Pancreas (tissue), 10 donors: ENCODE measurements at regions not wholly inside any gene's neighbourhood (a gene's known extent, or its start where the extent isn't known, plus 50 kb on each side); places are given as distances from the start of the nearest gene placed in this dataset.
A peak's percentile ranks its signal among the peaks of the same experiment; 100 is the strongest.

Experiments used
- ATAC-seq, 4 donors: fragments of 200-7000 bp; cut with Tn5 transposase; one replicate each; pipeline versions ENCODE4 v1.8.0 to v1.9.1; 2020; ENCODE audit warnings: mild to moderate bottlenecking in 4 of 4, moderate library complexity in 4 of 4
- DNase-seq, 6 donors: peaks; one replicate each; pipeline ENCODE4 v3.0.0-alpha.2; 2020
- FAIRE-seq: peaks from 2 replicates; lab custom pipeline; 2012; peaks lifted over from hg19 to GRCh38; lab: Jason Lieb, UNC
- H3K27ac ChIP-seq, 4 donors: fragments of 200-600 bp; sonication (generic); 1 replicate in 3 of 4; 2 replicates in 1 of 4; pipeline versions ENCODE4 v1.5.0 to v1.8.0; 2020
- H3K27me3 ChIP-seq, 4 donors: fragments of 200-600 bp; one replicate each; pipeline ENCODE4 v1.8.0; 2021
- H3K36me3 ChIP-seq, 3 donors: fragments of 200-600 bp; sonication (generic) in 1 of 3; one replicate each; pipeline versions ENCODE4 v1.5.0 to v1.8.0; 2020 to 2021
- H3K4me1 ChIP-seq, 3 donors: fragments of 200-600 bp; one replicate each; pipeline ENCODE4 v1.8.0; 2021
- H3K4me3 ChIP-seq, 4 donors: fragments of 200-600 bp; sonication (generic) in 2 of 4; one replicate each; pipeline versions ENCODE4 v1.5.0 to v1.8.0; 2020 to 2021
- H3K9me3 ChIP-seq, 4 donors: fragments of 200-600 bp; one replicate each; pipeline ENCODE4 v1.8.0; 2021
- WGBS, 2 donors: extraction: QIAGEN DNeasy Blood & Tissue Kit; methylation state at CpG; one replicate each; pipeline ENCODE4 v1.1.7; 2013; 5-methylcytosine and 5-hydroxymethylcytosine counted together
- intact Hi-C, 3 donors: fragments of 100-400 bp; cut with DNase I; formaldehyde crosslinking; loops; one replicate each; pipeline versions ENCODE4 v1.11.1 to v1.14.2; 2022
- TF ChIP-seq, protein P1 (sequence below), 4 donors: fragments of 200-600 bp; sonication (generic) in 3 of 4; IDR thresholded peaks; one replicate each; pipeline versions ENCODE4 v1.5.0 to v1.8.0; 2021; ENCODE audit warnings: antibody characterized with exemption in 4 of 4
- donor health status: healthy with polysubstance abuse.
- donor health status: DM: no; HTN: no; CAD: no; lungs with moderate emphysema.
- donor health status: DM: no; HTN: no; CAD: no.
- donor health status: control.
- donor health status: control.
- donor health status: Bipolar disorder and iron deficiency.
- donor health status: DM: yes; HTN: yes; CAD: no.
- donor health status: DM: no; HTN: no; CAD: no.
- donor health status: DM: no; HTN: no; CAD: no.
- donor health status: DM: yes; HTN: yes; CAD: no.

DNA sequence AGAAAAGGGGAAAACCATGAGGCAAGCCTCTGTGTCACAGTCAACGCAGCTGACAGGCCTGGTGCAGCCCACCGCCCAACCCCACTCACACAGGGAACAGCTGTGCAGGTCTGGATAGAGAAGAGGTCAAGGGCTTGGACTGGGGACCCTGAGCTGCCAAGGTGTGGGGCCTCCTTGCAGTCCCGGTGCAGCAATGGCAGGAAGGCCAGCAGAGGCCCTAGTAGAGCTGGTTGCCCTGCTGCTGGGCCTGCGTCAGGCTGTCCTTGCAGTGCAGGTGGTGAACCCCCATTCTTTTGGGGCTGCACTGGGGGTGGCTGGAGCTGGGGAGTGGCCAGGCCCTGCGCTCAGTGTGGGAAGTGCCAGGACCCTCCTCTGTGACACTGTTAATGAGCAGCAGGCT lies 482.0 kb downstream of the SMARCA1 start:
- 79% methylated on average over 5 of the region's 5 CpGs for WGBS, 2 donors
- intact Hi-C loops = no loop called here
- Histone ChIP-seq H3K27me3 (no peaks in the 10 kb centered on the region), H3K27ac (no peak overlapping the region), H3K9me3 (no peaks in the 10 kb centered on the region), H3K36me3 (no peaks in the 10 kb centered on the region), H3K4me1 (no peaks in the 10 kb centered on the region), H3K4me3 (no peak overlapping the region)
- TF ChIP-seq, protein P1, sequence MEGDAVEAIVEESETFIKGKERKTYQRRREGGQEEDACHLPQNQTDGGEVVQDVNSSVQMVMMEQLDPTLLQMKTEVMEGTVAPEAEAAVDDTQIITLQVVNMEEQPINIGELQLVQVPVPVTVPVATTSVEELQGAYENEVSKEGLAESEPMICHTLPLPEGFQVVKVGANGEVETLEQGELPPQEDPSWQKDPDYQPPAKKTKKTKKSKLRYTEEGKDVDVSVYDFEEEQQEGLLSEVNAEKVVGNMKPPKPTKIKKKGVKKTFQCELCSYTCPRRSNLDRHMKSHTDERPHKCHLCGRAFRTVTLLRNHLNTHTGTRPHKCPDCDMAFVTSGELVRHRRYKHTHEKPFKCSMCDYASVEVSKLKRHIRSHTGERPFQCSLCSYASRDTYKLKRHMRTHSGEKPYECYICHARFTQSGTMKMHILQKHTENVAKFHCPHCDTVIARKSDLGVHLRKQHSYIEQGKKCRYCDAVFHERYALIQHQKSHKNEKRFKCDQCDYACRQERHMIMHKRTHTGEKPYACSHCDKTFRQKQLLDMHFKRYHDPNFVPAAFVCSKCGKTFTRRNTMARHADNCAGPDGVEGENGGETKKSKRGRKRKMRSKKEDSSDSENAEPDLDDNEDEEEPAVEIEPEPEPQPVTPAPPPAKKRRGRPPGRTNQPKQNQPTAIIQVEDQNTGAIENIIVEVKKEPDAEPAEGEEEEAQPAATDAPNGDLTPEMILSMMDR (IDR thresholded peaks at IDR 0.05) = no peak
- no peak for ATAC-seq
- FAIRE-seq = no peak
- DNase-seq = peak in 1 of 6 donors; percentile 54

DNA sequence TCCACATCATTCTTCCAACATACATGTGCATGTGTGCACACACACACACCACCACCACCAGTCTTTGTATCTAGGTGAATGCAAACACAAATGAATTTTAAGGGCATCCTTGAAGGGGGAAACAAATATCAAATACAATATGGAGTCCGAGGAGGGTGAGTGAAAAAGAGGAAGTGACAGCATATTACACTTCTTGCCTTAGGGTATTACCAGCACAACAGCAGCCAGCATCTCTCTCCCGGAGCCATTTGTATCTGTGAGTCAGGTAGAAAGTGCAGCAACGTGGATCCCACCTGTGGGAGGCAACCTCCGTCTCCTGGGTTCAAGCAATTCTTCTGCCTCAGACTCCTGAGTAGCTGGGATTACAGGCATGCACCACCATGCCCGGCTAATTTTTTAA lies 483.2 kb downstream of the SMARCA1 start:
- H3K27ac ChIP-seq = no peak overlapping the region
- intact Hi-C loops = no loop called here
- no peaks in the 10 kb centered on the region for H3K27me3 ChIP-seq
- no peaks in the 10 kb centered on the region for H3K36me3 ChIP-seq
- whole genome bisulfite sequencing, 2 donors = 65 to 72% methylated on average over 5 of the region's 5 CpGs
- ATAC-seq = no peak
- no peak for DNase-seq
- H3K9me3 ChIP-seq = no peaks in the 10 kb centered on the region
- no peaks in the 10 kb centered on the region for H3K4me1 ChIP-seq
- TF ChIP-seq, protein P1 (IDR thresholded peaks at IDR 0.05) = no peak
- no peak overlapping the region for H3K4me3 ChIP-seq
- FAIRE-seq = no peak

DNA sequence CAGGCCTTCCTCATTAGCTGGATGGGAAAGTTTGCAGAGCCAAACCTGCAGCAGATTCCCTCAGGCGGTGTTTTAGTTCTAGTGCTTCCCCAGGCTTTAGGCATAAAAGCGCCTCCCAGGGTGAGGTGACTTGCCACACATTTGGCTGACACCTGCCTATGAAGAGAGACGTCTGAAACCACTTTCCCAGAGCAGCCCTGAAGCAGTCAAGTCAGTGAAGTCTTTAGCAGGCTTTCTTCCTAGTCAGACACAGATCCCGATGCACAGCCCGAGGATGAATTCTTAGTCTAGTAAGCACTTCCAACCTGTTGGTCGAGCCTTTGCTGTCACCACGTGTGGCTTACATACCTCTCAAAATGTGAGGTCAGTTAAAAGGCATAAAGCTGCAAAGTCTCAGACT lies 484.1 kb downstream of the SMARCA1 start:
- DNase-seq = no peak
- TF ChIP-seq, protein P1 (IDR thresholded peaks at IDR 0.05) = no peak
- H3K27ac ChIP-seq = no peak overlapping the region
- no peaks in the 10 kb centered on the region for H3K9me3 ChIP-seq
- H3K4me1 ChIP-seq = no peaks in the 10 kb centered on the region
- no peak for FAIRE-seq
- H3K36me3 ChIP-seq = no peaks in the 10 kb centered on the region
- H3K27me3 ChIP-seq = no peaks in the 10 kb centered on the region
- 53 to 66% methylated on average over 7 of the region's 7 CpGs for WGBS, 2 donors
- no peak overlapping the region for H3K4me3 ChIP-seq
- intact Hi-C loops = no loop called here
- no peak for ATAC-seq

DNA sequence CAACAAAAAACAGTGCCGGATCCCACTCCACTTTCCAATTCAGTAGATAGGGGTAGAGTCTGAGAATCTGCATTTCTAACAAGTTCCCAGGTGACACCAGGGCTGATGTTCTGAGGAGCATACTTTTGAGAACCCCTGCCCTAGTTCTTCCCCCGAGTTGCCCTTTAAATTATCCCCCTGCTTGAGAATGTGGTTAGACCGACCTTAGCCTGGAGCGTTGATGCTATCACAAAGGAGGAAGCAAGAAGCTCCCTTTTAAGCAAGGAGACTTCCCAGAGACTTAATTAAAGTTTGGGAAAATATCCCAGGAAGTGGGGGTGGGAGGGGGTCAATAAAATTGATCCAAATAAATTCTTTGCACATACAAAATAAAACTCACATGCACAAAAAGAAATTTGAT lies 485.9 kb downstream of the SMARCA1 start:
- Histone ChIP-seq H3K9me3 (no peaks in the 10 kb centered on the region), H3K36me3 (no peaks in the 10 kb centered on the region), H3K27me3 (no peaks in the 10 kb centered on the region), H3K27ac (no peak overlapping the region), H3K4me1 (no peaks in the 10 kb centered on the region), H3K4me3 (no peak overlapping the region)
- intact Hi-C loops = no loop called here
- no peak for DNase-seq
- TF ChIP-seq, protein P1 (IDR thresholded peaks at IDR 0.05) = no peak
- no peak for ATAC-seq
- 56 to 59% methylated on average over 4 of the region's 4 CpGs for WGBS, 2 donors
- FAIRE-seq = no peak

DNA sequence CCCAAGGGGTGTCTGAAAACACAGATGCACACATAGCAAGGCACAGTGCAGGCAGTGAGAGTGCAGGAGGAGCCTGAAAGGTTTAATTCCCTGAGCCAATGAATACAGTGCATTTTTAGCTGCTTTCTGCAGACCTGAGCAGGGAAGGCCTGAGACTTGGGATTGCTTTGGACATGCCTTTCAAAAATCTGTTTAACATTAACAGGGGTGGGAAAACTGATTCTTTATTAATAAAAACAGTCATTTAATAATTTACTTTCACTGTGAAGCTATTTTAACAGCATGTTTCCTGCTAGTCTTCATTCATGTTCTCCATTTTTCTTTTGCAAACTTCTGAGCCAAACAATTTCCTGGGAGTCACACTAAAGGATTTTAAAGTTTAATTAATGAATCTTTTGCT lies 488.1 kb downstream of the SMARCA1 start:
- no peak for FAIRE-seq
- no peaks in the 10 kb centered on the region for H3K27me3 ChIP-seq
- TF ChIP-seq, protein P1 (IDR thresholded peaks at IDR 0.05) = no peak
- no peaks in the 10 kb centered on the region for H3K9me3 ChIP-seq
- peak; percentile 37 to 68 (median 60) for ATAC-seq
- no peak for DNase-seq
- H3K36me3 ChIP-seq = no peaks in the 10 kb centered on the region
- H3K4me1 ChIP-seq = no peaks in the 10 kb centered on the region
- peak overlapping the region in 2 of 4 donors; percentile 33 to 41 for H3K27ac ChIP-seq
- no peak overlapping the region for H3K4me3 ChIP-seq
- intact Hi-C loops = no loop called here
